Natural killer cell (primary cell): ENCODE measurements at regions not wholly inside any gene's neighbourhood (a gene's known extent, or its start where the extent isn't known, plus 50 kb on each side); places are given as distances from the start of the nearest gene placed in this dataset.
A peak's percentile ranks its signal among the peaks of the same experiment; 100 is the strongest.

Experiments used
- ATAC-seq, 3 donors: fragments of 150-1000 bp in 2 of 3; fragments of 200-7000 bp in 1 of 3; cut with Tn5 transposase; 1 replicate in 1 of 3; 2 replicates in 2 of 3; pipeline ENCODE4 v1.10.0; 2021; ENCODE audit warnings: mild to moderate bottlenecking in 2 of 3, moderate library complexity in 2 of 3
- DNase-seq, 2 donors: peaks; one replicate each; pipeline versions ENCODE4 v3.0.0 to v3.0.0-alpha.2; 2013 to 2021; ENCODE audit warnings: mixed read lengths in 1 of 2
- H3K27ac ChIP-seq: one replicate; pipeline ENCODE4 v1.5.1; 2013; ENCODE audit warnings: mild to moderate bottlenecking, low read length
- H3K27me3 ChIP-seq: one replicate; pipeline ENCODE4 v1.6.1; 2013; ENCODE audit warnings: low read length; ENCODE audit not compliant: control insufficient read depth, insufficient read depth
- H3K36me3 ChIP-seq: one replicate; pipeline ENCODE4 v1.6.1; 2013; ENCODE audit warnings: low read length; ENCODE audit not compliant: control insufficient read depth, insufficient read depth
- H3K4me1 ChIP-seq: one replicate; pipeline ENCODE4 v1.6.1; 2013; ENCODE audit warnings: low read length; ENCODE audit not compliant: control insufficient read depth, insufficient read depth
- H3K4me3 ChIP-seq: one replicate; pipeline ENCODE4 v1.5.1; 2013; ENCODE audit warnings: low read length
- H3K9me3 ChIP-seq: one replicate; pipeline ENCODE4 v1.6.1; 2013; ENCODE audit warnings: low read length; ENCODE audit not compliant: control insufficient read depth, insufficient read depth
- H3K27ac Mint-ChIP-seq, 2 donors: one replicate each; pipeline ENCODE4 v1.8.0; 2022; ENCODE audit warnings: mild to moderate bottlenecking in 2 of 2, mixed read lengths in 2 of 2, moderate library complexity in 1 of 2
- H3K27me3 Mint-ChIP-seq, 2 donors: one replicate each; pipeline ENCODE4 v1.8.0; 2022; ENCODE audit warnings: low read depth in 2 of 2, mixed read lengths in 2 of 2
- H3K36me3 Mint-ChIP-seq: one replicate; pipeline ENCODE4 v1.8.0; 2022; ENCODE audit warnings: mixed read lengths
- H3K4me1 Mint-ChIP-seq, 2 donors: one replicate each; pipeline ENCODE4 v1.8.0; 2022; ENCODE audit warnings: mixed read lengths in 2 of 2
- H3K4me3 Mint-ChIP-seq: one replicate; pipeline ENCODE4 v1.8.0; 2022; ENCODE audit warnings: mild to moderate bottlenecking, moderate library complexity, mixed read lengths
- H3K9me3 Mint-ChIP-seq, 2 donors: one replicate each; pipeline ENCODE4 v1.8.0; 2022; ENCODE audit warnings: mixed read lengths in 2 of 2
- WGBS: methylation state at CpG from one replicate; pipeline ENCODE4 v1.1.7; 2013; ENCODE audit warnings: missing lambda C conversion rate; ENCODE audit not compliant: insufficient coverage; 5-methylcytosine and 5-hydroxymethylcytosine counted together
- intact Hi-C: fragments of 100-400 bp; cut with micrococcal nuclease; formaldehyde crosslinking; loops from one replicate; pipeline ENCODE4 v1.14.2; 2022
- TF ChIP-seq, protein P1 (sequence below): fragments of 200-600 bp; IDR thresholded peaks from one replicate; pipeline ENCODE4 v1.8.0; 2022; ENCODE audit warnings: antibody characterized with exemption

DNA sequence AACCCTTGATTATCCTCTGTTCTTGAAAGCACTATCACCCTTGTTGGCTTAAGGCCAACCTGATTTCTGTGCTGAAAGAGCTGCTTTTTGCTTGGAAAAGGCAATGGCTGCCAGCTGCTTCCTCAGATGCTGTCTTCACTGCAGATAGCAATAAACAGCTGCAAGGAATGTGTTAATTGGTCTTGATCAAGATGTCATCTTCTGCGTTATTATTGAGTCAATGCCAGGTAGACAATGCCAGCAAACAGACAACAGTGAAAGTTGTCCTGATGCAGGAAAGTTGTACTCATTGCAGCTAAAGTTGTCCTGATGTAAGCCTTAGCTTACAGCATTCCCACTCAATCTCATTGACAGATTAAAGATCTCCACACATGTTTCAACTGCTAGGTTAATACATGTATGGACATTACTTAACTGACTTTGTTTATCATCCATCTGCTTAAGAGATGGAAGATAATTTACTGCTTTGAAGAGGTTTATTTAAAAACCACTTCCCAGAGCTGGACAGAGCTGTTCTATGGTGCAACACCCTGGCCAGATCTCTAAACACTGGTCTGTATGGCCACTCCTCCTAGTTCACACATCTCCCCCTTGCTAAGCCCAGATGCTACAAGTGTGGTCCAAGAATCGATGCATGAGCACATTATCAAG lies 251.0 kb upstream of the MCTP2 start:
- no peak for DNase-seq
- Mint-ChIP-seq H3K4me1 (peaks cover 24% of the 10 kb centered on the region in 2 donors), H3K27me3 (peaks cover 0 to 12% of the 10 kb centered on the region in 2 donors), H3K9me3 (no peaks in the 10 kb centered on the region), H3K36me3 (no peaks in the 10 kb centered on the region), H3K27ac (peak overlapping the region in 1 of 2 donors; percentile 25), H3K4me3 (no peak overlapping the region)
- Histone ChIP-seq H3K36me3 (no peaks in the 10 kb centered on the region), H3K27ac (no peak overlapping the region), H3K4me1 (peaks cover 6% of the 10 kb centered on the region), H3K4me3 (no peak overlapping the region), H3K27me3 (no peaks in the 10 kb centered on the region), H3K9me3 (no peaks in the 10 kb centered on the region)
- intact Hi-C loops: no loop called here
- 25% methylated on average over 2 of the region's 2 CpGs for WGBS
- TF ChIP-seq, protein P1, sequence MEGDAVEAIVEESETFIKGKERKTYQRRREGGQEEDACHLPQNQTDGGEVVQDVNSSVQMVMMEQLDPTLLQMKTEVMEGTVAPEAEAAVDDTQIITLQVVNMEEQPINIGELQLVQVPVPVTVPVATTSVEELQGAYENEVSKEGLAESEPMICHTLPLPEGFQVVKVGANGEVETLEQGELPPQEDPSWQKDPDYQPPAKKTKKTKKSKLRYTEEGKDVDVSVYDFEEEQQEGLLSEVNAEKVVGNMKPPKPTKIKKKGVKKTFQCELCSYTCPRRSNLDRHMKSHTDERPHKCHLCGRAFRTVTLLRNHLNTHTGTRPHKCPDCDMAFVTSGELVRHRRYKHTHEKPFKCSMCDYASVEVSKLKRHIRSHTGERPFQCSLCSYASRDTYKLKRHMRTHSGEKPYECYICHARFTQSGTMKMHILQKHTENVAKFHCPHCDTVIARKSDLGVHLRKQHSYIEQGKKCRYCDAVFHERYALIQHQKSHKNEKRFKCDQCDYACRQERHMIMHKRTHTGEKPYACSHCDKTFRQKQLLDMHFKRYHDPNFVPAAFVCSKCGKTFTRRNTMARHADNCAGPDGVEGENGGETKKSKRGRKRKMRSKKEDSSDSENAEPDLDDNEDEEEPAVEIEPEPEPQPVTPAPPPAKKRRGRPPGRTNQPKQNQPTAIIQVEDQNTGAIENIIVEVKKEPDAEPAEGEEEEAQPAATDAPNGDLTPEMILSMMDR: no peak
- ATAC-seq: peak in 2 of 3 donors; percentile 40 to 45

DNA sequence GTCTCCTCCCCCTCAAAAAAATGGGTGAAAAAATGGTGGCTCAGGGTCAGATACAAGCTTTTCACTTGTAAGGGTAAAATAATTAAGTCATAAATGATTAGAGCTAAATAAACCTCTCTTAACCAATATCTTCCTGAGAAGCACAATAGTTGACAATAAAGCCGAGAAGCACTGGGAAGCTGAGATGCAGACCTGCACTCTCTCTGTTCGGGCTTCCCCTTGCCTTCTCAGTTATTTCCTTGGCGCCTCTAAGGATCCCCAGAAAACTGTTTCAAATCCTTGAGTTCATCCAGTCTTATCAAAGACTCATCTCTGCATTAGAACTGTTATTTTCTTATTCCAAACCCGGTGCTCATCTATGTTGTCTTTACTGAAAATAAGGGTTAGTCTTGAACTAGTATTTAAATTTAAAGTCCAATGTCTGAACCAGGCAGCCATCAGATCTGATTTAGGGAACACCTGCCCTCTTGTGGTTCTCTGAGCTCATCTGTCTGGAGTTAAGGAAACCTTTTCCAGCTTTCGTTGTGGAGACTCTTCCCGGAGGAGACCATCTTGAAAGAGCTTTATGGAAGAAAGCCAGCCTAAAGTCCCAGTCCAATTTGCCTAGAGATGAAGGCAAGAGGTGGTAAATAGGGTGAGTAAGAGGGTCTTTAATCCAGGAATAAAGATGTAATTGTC lies 256.4 kb upstream of the MCTP2 start:
- Histone ChIP-seq H3K27ac (no peak overlapping the region), H3K4me1 (no peaks in the 10 kb centered on the region), H3K9me3 (no peaks in the 10 kb centered on the region), H3K27me3 (no peaks in the 10 kb centered on the region), H3K36me3 (no peaks in the 10 kb centered on the region), H3K4me3 (no peak overlapping the region)
- Mint-ChIP-seq H3K27me3 (peaks cover 4 to 18% of the 10 kb centered on the region in 2 donors), H3K9me3 (no peaks in the 10 kb centered on the region), H3K4me3 (no peak overlapping the region), H3K4me1 (peaks cover under 1% of the 10 kb centered on the region in 2 donors), H3K36me3 (no peaks in the 10 kb centered on the region), H3K27ac (no peak overlapping the region)
- ATAC-seq: no peak
- intact Hi-C loops: no loop called here
- TF ChIP-seq, protein P1: no peak
- WGBS: 79% methylated on average over 6 of the region's 6 CpGs
- DNase-seq: no peak

DNA sequence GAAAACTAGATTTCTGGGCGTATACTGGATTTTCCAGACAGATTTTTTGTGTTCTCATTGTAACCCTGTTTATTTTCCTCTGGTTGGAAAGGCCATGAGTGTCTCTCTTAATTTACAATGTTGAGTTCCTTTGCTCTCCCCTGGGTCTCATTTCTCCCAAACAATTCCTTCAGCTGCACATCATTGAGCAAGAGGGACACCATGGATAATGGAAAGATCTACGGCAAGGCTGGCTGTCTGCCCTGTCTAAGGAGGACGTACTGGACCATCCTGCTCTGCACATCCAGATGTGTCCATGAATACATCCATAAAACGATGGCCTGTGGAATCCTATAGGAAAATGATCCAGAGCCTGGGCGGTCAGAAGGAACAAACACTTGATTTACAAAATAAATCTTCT lies 258.1 kb upstream of the MCTP2 start:
- Histone ChIP-seq H3K9me3 (no peaks in the 10 kb centered on the region), H3K36me3 (no peaks in the 10 kb centered on the region), H3K27me3 (no peaks in the 10 kb centered on the region), H3K4me1 (no peaks in the 10 kb centered on the region), H3K4me3 (no peak overlapping the region), H3K27ac (no peak overlapping the region)
- no peak for DNase-seq
- Mint-ChIP-seq H3K4me1 (no peaks in the 10 kb centered on the region), H3K27me3 (peaks cover 4 to 18% of the 10 kb centered on the region in 2 donors), H3K9me3 (no peaks in the 10 kb centered on the region), H3K36me3 (no peaks in the 10 kb centered on the region), H3K4me3 (no peak overlapping the region), H3K27ac (no peak overlapping the region)
- intact Hi-C loops: no loop called here
- TF ChIP-seq, protein P1: no peak
- no peak for ATAC-seq
- WGBS: 96% methylated on average over 4 of the region's 5 CpGs
